ENCODE measurements at regions not wholly inside any gene's neighbourhood (a gene's known extent, or its start where the extent isn't known, plus 50 kb on each side); places are given as distances from the start of the nearest gene placed in this dataset.

DNA sequence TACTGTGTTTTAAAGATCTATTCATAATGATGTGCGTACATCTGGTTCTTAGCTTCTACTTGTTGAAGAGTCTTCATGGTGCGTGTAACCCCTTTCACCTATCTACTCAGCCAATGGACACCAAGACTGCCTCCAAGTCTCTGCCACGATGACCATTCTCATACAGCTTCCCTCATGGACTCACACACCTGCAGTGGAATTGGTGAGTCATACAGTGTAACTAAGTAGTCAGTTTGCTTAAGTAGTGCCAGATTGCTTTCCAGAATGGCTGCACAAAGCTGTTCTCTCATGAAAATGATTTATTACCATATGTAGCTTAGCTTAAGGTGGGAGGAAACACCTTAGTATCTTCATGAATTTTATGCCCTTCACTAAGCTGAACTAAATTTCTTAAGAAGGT, 112.3 kb downstream of the AKAP11 start:
- TF ChIP-seq, protein P1, sequence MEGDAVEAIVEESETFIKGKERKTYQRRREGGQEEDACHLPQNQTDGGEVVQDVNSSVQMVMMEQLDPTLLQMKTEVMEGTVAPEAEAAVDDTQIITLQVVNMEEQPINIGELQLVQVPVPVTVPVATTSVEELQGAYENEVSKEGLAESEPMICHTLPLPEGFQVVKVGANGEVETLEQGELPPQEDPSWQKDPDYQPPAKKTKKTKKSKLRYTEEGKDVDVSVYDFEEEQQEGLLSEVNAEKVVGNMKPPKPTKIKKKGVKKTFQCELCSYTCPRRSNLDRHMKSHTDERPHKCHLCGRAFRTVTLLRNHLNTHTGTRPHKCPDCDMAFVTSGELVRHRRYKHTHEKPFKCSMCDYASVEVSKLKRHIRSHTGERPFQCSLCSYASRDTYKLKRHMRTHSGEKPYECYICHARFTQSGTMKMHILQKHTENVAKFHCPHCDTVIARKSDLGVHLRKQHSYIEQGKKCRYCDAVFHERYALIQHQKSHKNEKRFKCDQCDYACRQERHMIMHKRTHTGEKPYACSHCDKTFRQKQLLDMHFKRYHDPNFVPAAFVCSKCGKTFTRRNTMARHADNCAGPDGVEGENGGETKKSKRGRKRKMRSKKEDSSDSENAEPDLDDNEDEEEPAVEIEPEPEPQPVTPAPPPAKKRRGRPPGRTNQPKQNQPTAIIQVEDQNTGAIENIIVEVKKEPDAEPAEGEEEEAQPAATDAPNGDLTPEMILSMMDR (IDR thresholded peaks at IDR 0.05; ENCODE audit: control extremely low read depth in 1 of 3, insufficient read depth in 1 of 3, low read depth in 1 of 3, low read length in 3 of 3) = no peak
- no peak for TF ChIP-seq RAD21 (IDR thresholded peaks at IDR 0.05 in 1 of 2, conservative IDR thresholded peaks at IDR 0.05 in 1 of 2; ENCODE audit: low read depth in 2 of 2, low read length in 2 of 2)
- TF ChIP-seq SIN3A (conservative IDR thresholded peaks at IDR 0.05 in 1 of 2, IDR thresholded peaks at IDR 0.05 in 1 of 2; ENCODE audit: low read depth in 1 of 2, low read length in 2 of 2) = no peak
- TF ChIP-seq SP2 (IDR thresholded peaks at IDR 0.05; ENCODE audit: low read length) = no peak

Measured in H1 (cell line).